Natural killer cell (primary cell): ENCODE measurements at regions not wholly inside any gene's neighbourhood (a gene's known extent, or its start where the extent isn't known, plus 50 kb on each side); places are given as distances from the start of the nearest gene placed in this dataset.

Experiments used
- ATAC-seq, 3 donors: fragments of 150-1000 bp in 2 of 3; fragments of 200-7000 bp in 1 of 3; cut with Tn5 transposase; 1 replicate in 1 of 3; 2 replicates in 2 of 3; pipeline ENCODE4 v1.10.0; 2021; ENCODE audit warnings: mild to moderate bottlenecking in 2 of 3, moderate library complexity in 2 of 3
- DNase-seq, 2 donors: peaks; one replicate each; pipeline versions ENCODE4 v3.0.0 to v3.0.0-alpha.2; 2013 to 2021; ENCODE audit warnings: mixed read lengths in 1 of 2
- H3K27ac ChIP-seq: one replicate; pipeline ENCODE4 v1.5.1; 2013; ENCODE audit warnings: mild to moderate bottlenecking, low read length
- H3K27me3 ChIP-seq: one replicate; pipeline ENCODE4 v1.6.1; 2013; ENCODE audit warnings: low read length; ENCODE audit not compliant: control insufficient read depth, insufficient read depth
- H3K36me3 ChIP-seq: one replicate; pipeline ENCODE4 v1.6.1; 2013; ENCODE audit warnings: low read length; ENCODE audit not compliant: control insufficient read depth, insufficient read depth
- H3K4me1 ChIP-seq: one replicate; pipeline ENCODE4 v1.6.1; 2013; ENCODE audit warnings: low read length; ENCODE audit not compliant: control insufficient read depth, insufficient read depth
- H3K4me3 ChIP-seq: one replicate; pipeline ENCODE4 v1.5.1; 2013; ENCODE audit warnings: low read length
- H3K9me3 ChIP-seq: one replicate; pipeline ENCODE4 v1.6.1; 2013; ENCODE audit warnings: low read length; ENCODE audit not compliant: control insufficient read depth, insufficient read depth
- H3K27ac Mint-ChIP-seq, 2 donors: one replicate each; pipeline ENCODE4 v1.8.0; 2022; ENCODE audit warnings: mild to moderate bottlenecking in 2 of 2, mixed read lengths in 2 of 2, moderate library complexity in 1 of 2
- H3K27me3 Mint-ChIP-seq, 2 donors: one replicate each; pipeline ENCODE4 v1.8.0; 2022; ENCODE audit warnings: low read depth in 2 of 2, mixed read lengths in 2 of 2
- H3K36me3 Mint-ChIP-seq: one replicate; pipeline ENCODE4 v1.8.0; 2022; ENCODE audit warnings: mixed read lengths
- H3K4me1 Mint-ChIP-seq, 2 donors: one replicate each; pipeline ENCODE4 v1.8.0; 2022; ENCODE audit warnings: mixed read lengths in 2 of 2
- H3K4me3 Mint-ChIP-seq: one replicate; pipeline ENCODE4 v1.8.0; 2022; ENCODE audit warnings: mild to moderate bottlenecking, moderate library complexity, mixed read lengths
- H3K9me3 Mint-ChIP-seq, 2 donors: one replicate each; pipeline ENCODE4 v1.8.0; 2022; ENCODE audit warnings: mixed read lengths in 2 of 2
- CTCF ChIP-seq: fragments of 200-600 bp; IDR thresholded peaks from one replicate; pipeline ENCODE4 v1.8.0; 2022; ENCODE audit warnings: antibody characterized with exemption
- WGBS: methylation state at CpG from one replicate; pipeline ENCODE4 v1.1.7; 2013; ENCODE audit warnings: missing lambda C conversion rate; ENCODE audit not compliant: insufficient coverage; 5-methylcytosine and 5-hydroxymethylcytosine counted together
- intact Hi-C: fragments of 100-400 bp; cut with micrococcal nuclease; formaldehyde crosslinking; loops from one replicate; pipeline ENCODE4 v1.14.2; 2022

DNA sequence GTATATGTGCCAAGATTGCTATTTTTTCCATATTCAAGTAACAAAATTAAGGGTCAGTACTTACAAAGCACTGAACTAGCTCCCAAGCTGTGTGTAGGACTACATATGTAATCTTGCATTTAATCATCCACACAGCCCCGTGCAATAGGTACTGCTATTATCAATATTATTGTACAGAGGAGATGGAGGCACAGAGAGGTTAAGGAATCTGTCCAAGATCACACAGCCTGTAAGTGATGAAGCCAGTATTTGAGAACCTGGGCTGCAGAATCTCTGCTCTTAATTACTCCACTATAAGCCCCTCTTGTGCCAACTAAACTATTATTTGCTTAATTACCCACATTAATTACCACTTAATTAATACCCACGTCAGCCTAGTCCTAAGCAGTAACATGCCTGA lies 134.1 kb downstream of the KATNIP start:
- H3K36me3 Mint-ChIP-seq, result peaks cover 6% of the 10 kb centered on the region
- H3K27ac Mint-ChIP-seq, result no peak overlapping the region
- no peak overlapping the region for H3K27ac ChIP-seq
- no peaks in the 10 kb centered on the region for H3K4me1 Mint-ChIP-seq
- no peak for DNase-seq
- no peaks in the 10 kb centered on the region for H3K4me1 ChIP-seq
- ATAC-seq, result no peak
- H3K27me3 ChIP-seq, result no peaks in the 10 kb centered on the region
- 67% methylated on average over 1 of the region's 2 CpGs for WGBS
- no peak for TF ChIP-seq CTCF
- no peaks in the 10 kb centered on the region for H3K9me3 Mint-ChIP-seq
- intact Hi-C loops, result no loop called here
- H3K4me3 Mint-ChIP-seq, result no peak overlapping the region
- no peaks in the 10 kb centered on the region for H3K27me3 Mint-ChIP-seq
- no peaks in the 10 kb centered on the region for H3K9me3 ChIP-seq
- H3K4me3 ChIP-seq, result no peak overlapping the region
- H3K36me3 ChIP-seq, result peaks cover 15% of the 10 kb centered on the region

DNA sequence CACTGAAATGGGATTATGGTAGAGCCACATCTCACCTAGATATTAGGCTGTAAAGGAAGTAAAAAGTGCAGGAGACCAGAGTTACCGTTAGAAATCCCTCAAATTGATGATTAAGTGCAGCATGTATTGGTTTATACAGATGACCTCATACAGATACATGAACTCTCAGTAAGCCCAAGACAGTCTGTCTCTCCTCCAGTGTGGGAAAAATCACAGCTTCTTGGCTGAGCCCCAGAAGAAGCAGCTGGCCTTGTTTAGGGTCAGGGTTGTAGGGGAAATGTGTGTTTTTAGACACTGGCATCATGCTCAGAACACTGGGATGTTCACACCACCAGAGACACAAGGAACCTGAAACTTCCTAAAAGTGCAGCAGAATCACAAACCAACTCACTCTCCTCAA lies 135.9 kb downstream of the KATNIP start:
- intact Hi-C loops, result loop anchor here (5.0 kb wide), 1 partner anchor 386 kb away; no protein-coding TSS in a partner anchor
- no peaks in the 10 kb centered on the region for H3K4me1 Mint-ChIP-seq

GRCh38 chr16:27686926-27687325 lies 137.0 kb downstream of the KATNIP start:
- no peak for TF ChIP-seq CTCF
- 86% methylated on average over 2 of the region's 3 CpGs for WGBS

More for the DNA sequence above, 135.9 kb downstream of the KATNIP start:
- ATAC-seq (no peak), DNase-seq (no peak)
- Histone ChIP-seq H3K27me3 (no peaks in the 10 kb centered on the region), H3K4me1 (no peaks in the 10 kb centered on the region), H3K4me3 (no peak overlapping the region), H3K27ac (no peak overlapping the region), H3K36me3 (peaks cover 12% of the 10 kb centered on the region), H3K9me3 (no peaks in the 10 kb centered on the region)
- no CpG with 5 or more reads among the region's 1 CpG for WGBS
- no peak overlapping the region for H3K4me3 Mint-ChIP-seq
- H3K27me3 Mint-ChIP-seq, result no peaks in the 10 kb centered on the region
- H3K27ac Mint-ChIP-seq, result no peak overlapping the region
- H3K36me3 Mint-ChIP-seq, result peaks cover 6% of the 10 kb centered on the region
- no peak for TF ChIP-seq CTCF
- H3K9me3 Mint-ChIP-seq, result no peaks in the 10 kb centered on the region

GRCh38 chr16:27687605-27688004 lies 137.7 kb downstream of the KATNIP start:
- no peaks in the 10 kb centered on the region for H3K27me3 Mint-ChIP-seq
- H3K27ac Mint-ChIP-seq, result no peak overlapping the region
- Histone ChIP-seq H3K4me1 (no peaks in the 10 kb centered on the region), H3K4me3 (no peak overlapping the region), H3K36me3 (peaks cover 4% of the 10 kb centered on the region), H3K27ac (no peak overlapping the region), H3K27me3 (no peaks in the 10 kb centered on the region), H3K9me3 (no peaks in the 10 kb centered on the region)
- intact Hi-C loops, result loop anchor here (5.0 kb wide), 1 partner anchor 385 kb away; no protein-coding TSS in a partner anchor
- DNase-seq (no peak), ATAC-seq (no peak)
- H3K36me3 Mint-ChIP-seq, result no peaks in the 10 kb centered on the region
- 92% methylated on average over 2 of the region's 2 CpGs for WGBS
- no peaks in the 10 kb centered on the region for H3K9me3 Mint-ChIP-seq
- no peak for TF ChIP-seq CTCF
- no peaks in the 10 kb centered on the region for H3K4me1 Mint-ChIP-seq
- no peak overlapping the region for H3K4me3 Mint-ChIP-seq

More at GRCh38 chr16:27686926-27687325, 137.0 kb downstream of the KATNIP start:
- no peak for DNase-seq
- Histone ChIP-seq H3K36me3 (peaks cover 4% of the 10 kb centered on the region), H3K4me3 (no peak overlapping the region), H3K27ac (no peak overlapping the region), H3K4me1 (no peaks in the 10 kb centered on the region), H3K27me3 (no peaks in the 10 kb centered on the region), H3K9me3 (no peaks in the 10 kb centered on the region)
- Mint-ChIP-seq H3K27ac (no peak overlapping the region), H3K4me3 (no peak overlapping the region), H3K9me3 (no peaks in the 10 kb centered on the region), H3K4me1 (no peaks in the 10 kb centered on the region), H3K27me3 (no peaks in the 10 kb centered on the region), H3K36me3 (no peaks in the 10 kb centered on the region)
- ATAC-seq, result no peak
- intact Hi-C loops, result loop anchor here (5.0 kb wide), 1 partner anchor 385 kb away; no protein-coding TSS in a partner anchor
